H9 (cell line): ENCODE measurements at regions not wholly inside any gene's neighbourhood (a gene's known extent, or its start where the extent isn't known, plus 50 kb on each side); places are given as distances from the start of the nearest gene placed in this dataset.

ENCODE experiments used
- DNase-seq: peaks from one replicate; pipeline ENCODE4 v3.0.0-alpha.2; 2017
- H2AFZ ChIP-seq: one replicate; pipeline ENCODE4 v1.6.1; 2013; ENCODE audit warnings: mild to moderate bottlenecking, low read length, control low read depth, moderate library complexity
- H2AK5ac ChIP-seq: 2 replicates; pipeline ENCODE4 v1.6.1; 2013; ENCODE audit warnings: low read length, control low read depth, mixed read lengths; ENCODE audit not compliant: insufficient read length
- H2BK120ac ChIP-seq: one replicate; pipeline ENCODE4 v1.6.1; 2013; ENCODE audit warnings: low read depth, mild to moderate bottlenecking, low read length, control low read depth, inconsistent platforms; ENCODE audit not compliant: poor library complexity, severe bottlenecking
- H2BK12ac ChIP-seq: 2 replicates; pipeline ENCODE4 v1.6.1; 2013; ENCODE audit warnings: low read length, control low read depth, mixed read lengths, low read depth; ENCODE audit not compliant: insufficient read length
- H2BK15ac ChIP-seq: 2 replicates; pipeline ENCODE4 v1.6.1; 2013; ENCODE audit warnings: low read depth, low read length, control low read depth
- H2BK20ac ChIP-seq: one replicate; pipeline ENCODE4 v1.6.1; 2013; ENCODE audit warnings: low read depth, mild to moderate bottlenecking, low read length, control low read depth, inconsistent platforms; ENCODE audit not compliant: poor library complexity, severe bottlenecking
- H2BK5ac ChIP-seq: 2 replicates; pipeline ENCODE4 v1.6.1; 2013; ENCODE audit warnings: low read length, control low read depth, mixed read lengths; ENCODE audit not compliant: insufficient read length
- H3K14ac ChIP-seq: 2 replicates; pipeline ENCODE4 v1.6.1; 2013; ENCODE audit warnings: low read length, control low read depth; ENCODE audit not compliant: insufficient read depth
- H3K18ac ChIP-seq: 2 replicates; pipeline ENCODE4 v1.6.1; 2013; ENCODE audit warnings: low read depth, mild to moderate bottlenecking, mixed read lengths, low read length, control low read depth; ENCODE audit not compliant: insufficient read length
- H3K23ac ChIP-seq: 2 replicates; pipeline ENCODE4 v1.6.1; 2013; ENCODE audit warnings: low read length, control low read depth, mixed read lengths, low read depth; ENCODE audit not compliant: insufficient read length
- H3K23me2 ChIP-seq: 2 replicates; pipeline ENCODE4 v1.6.1; 2013; ENCODE audit warnings: low read depth, mild to moderate bottlenecking, mixed read lengths, low read length, control low read depth; ENCODE audit not compliant: insufficient read length, poor library complexity, severe bottlenecking
- H3K27ac ChIP-seq: 2 replicates; pipeline ENCODE4 v1.5.1; 2013; ENCODE audit warnings: low read length, control low read depth, mixed read lengths, low read depth; ENCODE audit not compliant: insufficient read length
- H3K27me3 ChIP-seq: 2 replicates; pipeline ENCODE4 v1.6.1; 2013; ENCODE audit warnings: low read length, control low read depth, inconsistent platforms; ENCODE audit not compliant: insufficient read depth
- H3K4ac ChIP-seq: 2 replicates; pipeline ENCODE4 v1.6.1; 2013; ENCODE audit warnings: low read depth, mild to moderate bottlenecking, control low read depth, inconsistent platforms, low read length, moderate library complexity
- H3K4me1 ChIP-seq: 2 replicates; pipeline ENCODE4 v1.6.1; 2013; ENCODE audit warnings: low read length, control low read depth, inconsistent platforms; ENCODE audit not compliant: insufficient read depth
- H3K4me2 ChIP-seq: 2 replicates; pipeline ENCODE4 v1.6.1; 2013; ENCODE audit warnings: low read length, control low read depth, mixed read lengths; ENCODE audit not compliant: insufficient read length, insufficient read depth
- H3K56ac ChIP-seq: 2 replicates; pipeline ENCODE4 v1.6.1; 2013; ENCODE audit warnings: low read depth, mild to moderate bottlenecking, mixed read lengths, low read length, control low read depth; ENCODE audit not compliant: insufficient read length
- H3K79me1 ChIP-seq: 2 replicates; pipeline ENCODE4 v1.6.1; 2013; ENCODE audit warnings: low read depth, mild to moderate bottlenecking, moderate library complexity, low read length, control low read depth, inconsistent platforms; ENCODE audit not compliant: insufficient read depth, poor library complexity, severe bottlenecking
- H3K79me2 ChIP-seq: 2 replicates; pipeline ENCODE4 v1.6.1; 2013; ENCODE audit warnings: low read length, control low read depth, inconsistent platforms; ENCODE audit not compliant: insufficient read depth
- H3K9ac ChIP-seq: 2 replicates; pipeline ENCODE4 v1.6.1; 2013; ENCODE audit warnings: low read length, control low read depth, mixed read lengths; ENCODE audit not compliant: insufficient read length; ENCODE audit errors: extremely low read depth
- H3K9me3 ChIP-seq: one replicate; pipeline ENCODE4 v1.6.1; 2013; ENCODE audit warnings: low read depth, low read length, inconsistent platforms; ENCODE audit not compliant: control insufficient read depth
- H3T11ph ChIP-seq: one replicate; pipeline ENCODE4 v1.6.1; 2013; ENCODE audit warnings: mild to moderate bottlenecking, low read length, control low read depth, inconsistent platforms
- H4K20me1 ChIP-seq: one replicate; pipeline ENCODE4 v1.6.1; 2013; ENCODE audit not compliant: control insufficient read depth, insufficient read length, insufficient read depth
- H4K5ac ChIP-seq: 2 replicates; pipeline ENCODE4 v1.6.1; 2013; ENCODE audit warnings: low read depth, mild to moderate bottlenecking, mixed read lengths, low read length, control low read depth; ENCODE audit not compliant: insufficient read length
- H4K8ac ChIP-seq: replicated peaks from 2 replicates; pipeline ENCODE4 v1.6.1; 2013; ENCODE audit warnings: low read length, control low read depth, mixed read lengths, low read depth; ENCODE audit not compliant: insufficient read length
- H4K91ac ChIP-seq: 2 replicates; pipeline ENCODE4 v1.6.1; 2013; ENCODE audit warnings: low read depth, mild to moderate bottlenecking, moderate library complexity, mixed read lengths, low read length, control low read depth; ENCODE audit not compliant: insufficient read length
- H3K27ac Mint-ChIP-seq, 3 experiments: 2 replicates in 2 of 3; 3 replicates in 1 of 3; pipeline ENCODE4 v1.8.0; 2020 to 2021; ENCODE audit warnings: mixed read lengths in 3 of 3, mild to moderate bottlenecking in 1 of 3, moderate library complexity in 1 of 3
- H3K27me3 Mint-ChIP-seq: 2 replicates; pipeline ENCODE4 v1.8.0; 2021; ENCODE audit warnings: low read depth, mild to moderate bottlenecking, moderate library complexity, mixed read lengths
- H3K36me3 Mint-ChIP-seq, 3 experiments: 2 replicates in 2 of 3; 3 replicates in 1 of 3; pipeline ENCODE4 v1.8.0; 2020 to 2021; ENCODE audit warnings: low read depth in 3 of 3, mixed read lengths in 3 of 3; ENCODE audit not compliant: insufficient read depth in 1 of 3
- H3K4me1 Mint-ChIP-seq, 2 experiments: 2 replicates each; pipeline ENCODE4 v1.8.0; 2020; ENCODE audit warnings: mixed read lengths in 2 of 2
- H3K4me3 Mint-ChIP-seq, 2 experiments: 2 replicates in 1 of 2; 3 replicates in 1 of 2; pipeline ENCODE4 v1.8.0; 2020 to 2021; ENCODE audit warnings: mild to moderate bottlenecking in 2 of 2, mixed read lengths in 2 of 2, moderate library complexity in 1 of 2
- H3K9me3 Mint-ChIP-seq, 2 experiments: 2 replicates in 1 of 2; 3 replicates in 1 of 2; pipeline ENCODE4 v1.8.0; 2020; ENCODE audit warnings: mild to moderate bottlenecking in 2 of 2, mixed read lengths in 2 of 2, moderate library complexity in 1 of 2
- WGBS: extraction: QIAGEN DNeasy Blood & Tissue Kit; methylation state at CpG from one replicate; pipeline ENCODE4 v1.1.7; 2013; ENCODE audit warnings: missing lambda C conversion rate, low lambda C conversion rate, mixed read lengths; ENCODE audit not compliant: insufficient read length; ENCODE audit errors: extremely low coverage; 5-methylcytosine and 5-hydroxymethylcytosine counted together
- TF ChIP-seq, protein P1 (sequence below): fragments of 200-600 bp; sonication (generic); conservative IDR thresholded peaks from 3 replicates; pipeline ENCODE4 v1.8.0; 2021; ENCODE audit warnings: antibody characterized with exemption, mild to moderate bottlenecking

DNA sequence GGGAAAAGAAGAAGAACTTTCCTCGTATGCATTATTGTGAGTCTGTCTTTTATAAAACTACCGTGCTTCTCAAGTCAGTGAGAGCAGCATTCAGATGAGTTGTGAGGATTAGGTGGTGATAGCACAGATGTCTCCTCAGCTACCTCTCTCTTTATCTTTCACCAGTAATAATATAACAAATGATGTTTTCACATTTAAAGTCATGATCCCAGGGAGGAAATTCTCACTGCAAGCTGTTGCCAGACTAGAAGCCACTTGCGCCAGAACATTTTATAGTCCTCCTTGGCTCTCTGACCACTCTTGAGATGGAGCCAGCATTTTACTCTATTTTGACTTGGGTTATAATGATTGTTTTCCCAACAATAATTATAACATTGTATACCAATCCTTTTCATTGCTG, 443.1 kb downstream of the AEBP2 start:
- H3T11ph ChIP-seq: no peak overlapping the region
- H3K9me3 ChIP-seq: no peaks in the 10 kb centered on the region
- H3K27ac ChIP-seq: no peak overlapping the region
- no peaks in the 10 kb centered on the region for H3K79me2 ChIP-seq
- Mint-ChIP-seq H3K27ac (no peak overlapping the region), H3K36me3 (peaks cover 0 to 6% (median 3%) of the 10 kb centered on the region in 3 experiments; a peak in 3 of 7 replicates), H3K27me3 (no peaks in the 10 kb centered on the region), H3K4me3 (no peak overlapping the region), H3K4me1 (no peaks in the 10 kb centered on the region), H3K9me3 (peaks cover 5% of the 10 kb centered on the region in 2 experiments)
- H3K4me2 ChIP-seq: no peak overlapping the region
- no peaks in the 10 kb centered on the region for H3K23me2 ChIP-seq
- H4K5ac ChIP-seq: no peak overlapping the region
- no peak overlapping the region for H2BK15ac ChIP-seq
- no peak overlapping the region for H3K9ac ChIP-seq
- TF ChIP-seq, protein P1, sequence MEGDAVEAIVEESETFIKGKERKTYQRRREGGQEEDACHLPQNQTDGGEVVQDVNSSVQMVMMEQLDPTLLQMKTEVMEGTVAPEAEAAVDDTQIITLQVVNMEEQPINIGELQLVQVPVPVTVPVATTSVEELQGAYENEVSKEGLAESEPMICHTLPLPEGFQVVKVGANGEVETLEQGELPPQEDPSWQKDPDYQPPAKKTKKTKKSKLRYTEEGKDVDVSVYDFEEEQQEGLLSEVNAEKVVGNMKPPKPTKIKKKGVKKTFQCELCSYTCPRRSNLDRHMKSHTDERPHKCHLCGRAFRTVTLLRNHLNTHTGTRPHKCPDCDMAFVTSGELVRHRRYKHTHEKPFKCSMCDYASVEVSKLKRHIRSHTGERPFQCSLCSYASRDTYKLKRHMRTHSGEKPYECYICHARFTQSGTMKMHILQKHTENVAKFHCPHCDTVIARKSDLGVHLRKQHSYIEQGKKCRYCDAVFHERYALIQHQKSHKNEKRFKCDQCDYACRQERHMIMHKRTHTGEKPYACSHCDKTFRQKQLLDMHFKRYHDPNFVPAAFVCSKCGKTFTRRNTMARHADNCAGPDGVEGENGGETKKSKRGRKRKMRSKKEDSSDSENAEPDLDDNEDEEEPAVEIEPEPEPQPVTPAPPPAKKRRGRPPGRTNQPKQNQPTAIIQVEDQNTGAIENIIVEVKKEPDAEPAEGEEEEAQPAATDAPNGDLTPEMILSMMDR: no peak
- H2BK5ac ChIP-seq: no peak overlapping the region
- no CpG with 5 or more reads among the region's 3 CpGs for WGBS
- H2AK5ac ChIP-seq: no peak overlapping the region
- no peak overlapping the region for H3K14ac ChIP-seq
- no peaks in the 10 kb centered on the region for H3K79me1 ChIP-seq
- no peaks in the 10 kb centered on the region for H4K20me1 ChIP-seq
- H2AFZ ChIP-seq: no peak overlapping the region
- H3K4ac ChIP-seq: no peak overlapping the region
- H2BK20ac ChIP-seq: no peak overlapping the region
- H3K56ac ChIP-seq: no peak overlapping the region
- DNase-seq: no peak
- H3K18ac ChIP-seq: no peak overlapping the region
- no peak overlapping the region for H4K91ac ChIP-seq
- H3K23ac ChIP-seq: no peak overlapping the region
- H4K8ac ChIP-seq: no peak overlapping the region
- no peak overlapping the region for H2BK12ac ChIP-seq
- H3K4me1 ChIP-seq: no peaks in the 10 kb centered on the region
- H2BK120ac ChIP-seq: no peak overlapping the region
- no peaks in the 10 kb centered on the region for H3K27me3 ChIP-seq
